GM12801 (cell line): ENCODE measurements at regions not wholly inside any gene's neighbourhood (a gene's known extent, or its start where the extent isn't known, plus 50 kb on each side); places are given as distances from the start of the nearest gene placed in this dataset.

Source experiments
- TF ChIP-seq, protein P1 (sequence below): IDR thresholded peaks from one replicate; pipeline ENCODE4 v1.5.1; 2011; ENCODE audit warnings: control low read depth; ENCODE audit not compliant: insufficient read length; ENCODE audit errors: extremely low read depth

DNA sequence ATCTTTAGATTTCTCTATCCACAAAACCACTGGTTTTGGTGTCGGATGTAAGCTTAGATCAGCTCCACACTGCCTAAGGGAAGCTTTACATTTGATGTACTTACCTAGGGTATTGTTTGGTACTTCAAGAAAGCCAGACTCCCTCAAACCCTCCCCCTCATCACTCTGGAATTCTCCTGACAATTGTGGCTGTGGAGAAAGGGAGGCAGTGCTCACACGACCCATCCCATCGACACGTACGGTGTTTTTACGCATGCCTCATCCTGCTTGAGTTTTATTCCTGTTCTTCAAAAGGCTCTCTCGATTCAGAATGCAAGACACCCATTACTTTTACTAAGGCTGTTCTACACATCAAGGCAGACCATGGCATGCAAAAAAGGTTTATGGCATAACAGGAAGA lies 67.3 kb upstream of the ONECUT1 start:
- TF ChIP-seq, protein P1, sequence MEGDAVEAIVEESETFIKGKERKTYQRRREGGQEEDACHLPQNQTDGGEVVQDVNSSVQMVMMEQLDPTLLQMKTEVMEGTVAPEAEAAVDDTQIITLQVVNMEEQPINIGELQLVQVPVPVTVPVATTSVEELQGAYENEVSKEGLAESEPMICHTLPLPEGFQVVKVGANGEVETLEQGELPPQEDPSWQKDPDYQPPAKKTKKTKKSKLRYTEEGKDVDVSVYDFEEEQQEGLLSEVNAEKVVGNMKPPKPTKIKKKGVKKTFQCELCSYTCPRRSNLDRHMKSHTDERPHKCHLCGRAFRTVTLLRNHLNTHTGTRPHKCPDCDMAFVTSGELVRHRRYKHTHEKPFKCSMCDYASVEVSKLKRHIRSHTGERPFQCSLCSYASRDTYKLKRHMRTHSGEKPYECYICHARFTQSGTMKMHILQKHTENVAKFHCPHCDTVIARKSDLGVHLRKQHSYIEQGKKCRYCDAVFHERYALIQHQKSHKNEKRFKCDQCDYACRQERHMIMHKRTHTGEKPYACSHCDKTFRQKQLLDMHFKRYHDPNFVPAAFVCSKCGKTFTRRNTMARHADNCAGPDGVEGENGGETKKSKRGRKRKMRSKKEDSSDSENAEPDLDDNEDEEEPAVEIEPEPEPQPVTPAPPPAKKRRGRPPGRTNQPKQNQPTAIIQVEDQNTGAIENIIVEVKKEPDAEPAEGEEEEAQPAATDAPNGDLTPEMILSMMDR, result no peak

DNA sequence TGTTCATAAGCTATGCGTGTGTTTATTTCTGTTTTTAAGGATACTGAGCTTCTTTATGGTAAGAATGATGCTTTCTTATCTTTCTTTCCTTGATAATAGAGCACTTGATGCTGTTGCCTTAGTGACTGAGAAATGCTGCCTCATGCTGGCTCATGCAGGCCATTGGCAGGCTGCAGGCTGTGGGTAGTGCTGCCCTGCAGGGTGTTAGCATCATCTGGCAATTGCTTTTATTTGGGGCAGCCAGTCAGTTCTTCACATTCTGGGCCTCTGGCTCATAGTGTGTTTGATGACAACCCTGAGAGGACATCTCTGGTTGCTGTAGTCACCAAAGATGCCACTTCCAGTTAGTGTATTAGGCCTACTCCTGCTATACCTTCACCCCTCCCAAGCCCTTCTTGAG lies 66.2 kb upstream of the ONECUT1 start:
- TF ChIP-seq, protein P1, result no peak

DNA sequence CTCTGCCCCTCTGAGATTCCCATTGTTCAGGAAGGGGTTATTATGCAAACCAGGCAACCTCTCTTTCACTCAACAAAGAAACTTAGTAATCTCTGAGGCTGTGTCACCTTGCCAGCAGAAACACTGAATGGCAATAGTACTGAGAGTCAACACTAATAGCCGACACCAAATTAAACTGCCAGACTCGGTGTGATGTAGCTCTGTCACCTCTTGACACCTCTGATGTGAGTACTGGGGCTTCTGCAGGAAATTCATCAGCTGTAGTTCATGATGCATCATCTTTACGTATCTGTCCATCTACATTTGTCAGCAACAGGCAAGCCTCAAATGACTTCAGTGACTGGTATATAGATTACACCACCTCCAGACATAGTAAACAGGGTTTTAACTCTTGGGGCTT lies 65.0 kb upstream of the ONECUT1 start:
- TF ChIP-seq, protein P1, result no peak

DNA sequence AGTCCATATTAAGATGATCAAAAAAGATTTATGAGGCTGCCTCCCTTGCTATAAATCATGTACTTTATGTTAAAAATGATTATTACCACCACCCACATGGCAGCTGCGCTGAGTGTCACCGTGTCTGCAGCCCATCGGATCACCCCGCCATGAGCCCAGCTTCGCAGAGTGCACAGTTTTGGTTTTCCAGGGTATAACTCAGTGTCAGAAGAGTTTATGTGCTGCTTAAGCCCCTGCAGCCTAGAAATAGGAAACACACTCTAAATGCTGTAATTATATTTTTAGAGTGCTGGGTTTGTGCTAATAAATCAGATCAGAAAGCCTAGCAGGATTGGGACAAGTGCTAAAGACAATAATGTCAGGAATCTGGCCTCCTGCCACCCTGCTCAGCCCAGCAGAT lies 54.7 kb upstream of the ONECUT1 start:
- TF ChIP-seq, protein P1, result no peak
